PC-3 (cell line): ENCODE measurements at regions not wholly inside any gene's neighbourhood (a gene's known extent, or its start where the extent isn't known, plus 50 kb on each side); places are given as distances from the start of the nearest gene placed in this dataset.

Experiments
- ATAC-seq: fragments of 200-7000 bp; cut with Tn5 transposase; 2 replicates; pipeline ENCODE4 v1.9.1; 2020; ENCODE audit warnings: mild to moderate bottlenecking, moderate library complexity
- BruUV-seq: library from RNA; stranded (reverse); fragments of 400-500 nt; replicated peaks from 2 replicates; lab custom pipeline; 2021; lab: Mats Ljungman, UMichigan
- CTCF ChIA-PET: fragments of 300-600 bp; sonication (Branson Sonifier 250); formaldehyde crosslinking; loops from one replicate; lab custom pipeline; 2022; ENCODE audit warnings: antibody characterized with exemption; lab: Charles Lee
- POLR2A ChIA-PET: fragments of 300-600 bp; sonication (Branson Sonifier 250); formaldehyde crosslinking; loops from one replicate; lab custom pipeline; 2022; ENCODE audit warnings: antibody characterized with exemption; ENCODE audit not compliant: unreplicated experiment; lab: Charles Lee
- DNase-seq: peaks from one replicate; pipeline ENCODE4 v3.0.0-alpha.2; 2015
- H2AFZ ChIP-seq: fragments of 300-600 bp; sonication (generic); 2 replicates; pipeline ENCODE4 v1.6.0; 2016; ENCODE audit warnings: antibody characterized with exemption, low read length
- H3F3A ChIP-seq: fragments of 300-600 bp; sonication (generic); one replicate; pipeline ENCODE4 v1.6.0; 2017; ENCODE audit warnings: antibody characterized with exemption, low read length, control low read depth, mild to moderate bottlenecking; ENCODE audit not compliant: unreplicated experiment
- H3K27ac ChIP-seq: fragments of 300-600 bp; sonication (generic); 2 replicates; pipeline ENCODE4 v1.5.1; 2016; ENCODE audit warnings: mild to moderate bottlenecking, low read length
- H3K27me3 ChIP-seq: fragments of 300-600 bp; sonication (generic); 2 replicates; pipeline ENCODE4 v1.6.1; 2016; ENCODE audit warnings: low read length, mixed read lengths
- H3K36me3 ChIP-seq: fragments of 300-600 bp; sonication (generic); 2 replicates; pipeline ENCODE4 v1.6.1; 2016; ENCODE audit warnings: low read depth, mixed run types, low read length, mixed read lengths
- H3K4me1 ChIP-seq: fragments of 300-600 bp; sonication (generic); 2 replicates; pipeline ENCODE4 v1.5.1; 2016; ENCODE audit warnings: low read length; ENCODE audit not compliant: insufficient read depth
- H3K4me2 ChIP-seq: fragments of 300-600 bp; sonication (generic); 2 replicates; pipeline ENCODE4 v1.6.0; 2016; ENCODE audit warnings: low read length
- H3K4me3 ChIP-seq: fragments of 300-600 bp; sonication (generic); 2 replicates; pipeline ENCODE4 v1.5.1; 2016; ENCODE audit warnings: mild to moderate bottlenecking, low read length, mixed read lengths
- H3K79me2 ChIP-seq: fragments of 300-600 bp; sonication (generic); 2 replicates; pipeline ENCODE4 v1.6.1; 2017; ENCODE audit warnings: low read length, mixed read lengths
- H3K9ac ChIP-seq: fragments of 300-600 bp; sonication (generic); 2 replicates; pipeline ENCODE4 v1.6.0; 2016; ENCODE audit warnings: mild to moderate bottlenecking, low read length
- H3K9me2 ChIP-seq: fragments of 300-600 bp; sonication (generic); replicated peaks from 2 replicates; pipeline ENCODE4 v1.6.1; 2016; ENCODE audit warnings: mixed run types, low read length, mixed read lengths
- H3K9me3 ChIP-seq: fragments of 300-600 bp; sonication (generic); 2 replicates; pipeline ENCODE4 v1.6.1; 2016; ENCODE audit warnings: low read length, mixed read lengths
- H4K20me1 ChIP-seq: fragments of 300-600 bp; sonication (generic); 2 replicates; pipeline ENCODE4 v1.6.1; 2016; ENCODE audit warnings: low read length, mixed read lengths
- CTCF ChIP-seq: fragments of 300-600 bp; sonication (generic); conservative IDR thresholded peaks from 2 replicates; pipeline ENCODE4 v1.5.1; 2017; ENCODE audit warnings: antibody characterized with exemption, low read depth, mild to moderate bottlenecking, low read length
- EZH2 ChIP-seq: fragments of 300-600 bp; sonication (generic); IDR thresholded peaks from one replicate; pipeline ENCODE4 v1.6.1; 2017; ENCODE audit warnings: antibody characterized with exemption, mild to moderate bottlenecking, low read length; ENCODE audit not compliant: unreplicated experiment
- EZH2phosphoT487 ChIP-seq: fragments of 300-600 bp; sonication (generic); IDR thresholded peaks from 2 replicates; pipeline ENCODE4 v1.6.1; 2018; ENCODE audit warnings: mild to moderate bottlenecking, antibody characterized with exemption, low read length, borderline replicate concordance
- intact Hi-C: fragments of 100-400 bp; cut with micrococcal nuclease; formaldehyde crosslinking; loops from 2 replicates; pipeline ENCODE4 v1.9.0; 2023

- TF ChIP-seq EZH2 (no peak), EZH2phosphoT487 (no peak), CTCF (no peak)
- no peaks in the 10 kb centered on the region for H3F3A ChIP-seq
- H3K27me3 ChIP-seq: 0 out of 2 replicates have a peak, but pooled peaks cover 6% of the 10 kb centered on the region
- no TSS peak for BruUV-seq
- H3K4me2 ChIP-seq: no peak overlapping the region
- H2AFZ ChIP-seq: no peak overlapping the region
- no peaks in the 10 kb centered on the region for H3K79me2 ChIP-seq
- H3K9ac ChIP-seq: no peak overlapping the region
- H3K27ac ChIP-seq: no peak overlapping the region
- no peaks in the 10 kb centered on the region for H3K4me1 ChIP-seq
- H3K4me3 ChIP-seq: no peak overlapping the region
- POLR2A ChIA-PET: no interaction called here
- H3K9me2 ChIP-seq: no peaks in the 10 kb centered on the region
- intact Hi-C loops: no loop called here
- H4K20me1 ChIP-seq: no peaks in the 10 kb centered on the region
- ATAC-seq (no peak), DNase-seq (no peak)
- H3K9me3 ChIP-seq: no peaks in the 10 kb centered on the region
- CTCF ChIA-PET: no interaction called here
- no peaks in the 10 kb centered on the region for H3K36me3 ChIP-seq
Observed at GRCh38 chr18:1018181-1018681, 113.6 kb downstream of the ADCYAP1 start.

- Histone ChIP-seq H4K20me1 (no peaks in the 10 kb centered on the region), H3K9ac (no peak overlapping the region), H3F3A (no peaks in the 10 kb centered on the region), H3K4me2 (no peak overlapping the region), H3K27me3 (0 out of 2 replicates have a peak, but pooled peaks cover 6% of the 10 kb centered on the region), H3K27ac (no peak overlapping the region), H3K9me2 (no peaks in the 10 kb centered on the region), H2AFZ (no peak overlapping the region), H3K79me2 (no peaks in the 10 kb centered on the region), H3K36me3 (no peaks in the 10 kb centered on the region), H3K9me3 (no peaks in the 10 kb centered on the region), H3K4me1 (no peaks in the 10 kb centered on the region), H3K4me3 (no peak overlapping the region)
- ATAC-seq (no peak), DNase-seq (no peak)
- ChIA-PET CTCF (no interaction called here), POLR2A (no interaction called here)
- TF ChIP-seq CTCF: no peak
- TF ChIP-seq EZH2phosphoT487: no peak
- TF ChIP-seq EZH2: no peak
- BruUV-seq: no TSS peak
- intact Hi-C loops: no loop called here
Observed at GRCh38 chr18:1019191-1019590, 114.5 kb downstream of the ADCYAP1 start.

GRCh38 chr18:1020731-1021344, 116.2 kb downstream of the ADCYAP1 start:
- Histone ChIP-seq H4K20me1 (no peaks in the 10 kb centered on the region), H3K9me3 (no peaks in the 10 kb centered on the region), H3K36me3 (no peaks in the 10 kb centered on the region), H3K27ac (no peak overlapping the region), H3K4me3 (no peak overlapping the region), H3K27me3 (0 out of 2 replicates have a peak, but pooled peaks cover 6% of the 10 kb centered on the region), H3K9me2 (no peaks in the 10 kb centered on the region), H3K4me2 (no peak overlapping the region), H3F3A (no peaks in the 10 kb centered on the region), H3K4me1 (no peaks in the 10 kb centered on the region), H2AFZ (no peak overlapping the region), H3K9ac (no peak overlapping the region), H3K79me2 (no peaks in the 10 kb centered on the region)
- TF ChIP-seq EZH2phosphoT487: no peak
- TF ChIP-seq EZH2: no peak
- no peak for TF ChIP-seq CTCF
- intact Hi-C loops: no loop called here
- BruUV-seq: no TSS peak
- ATAC-seq (no peak), DNase-seq (no peak)
- CTCF ChIA-PET: no interaction called here
- POLR2A ChIA-PET: no interaction called here
